ENCODE measurements at regions not wholly inside any gene's neighbourhood (a gene's known extent, or its start where the extent isn't known, plus 50 kb on each side); places are given as distances from the start of the nearest gene placed in this dataset.
A peak's percentile ranks its signal among the peaks of the same experiment; 100 is the strongest.

- peak in 1 of 3 experiments; percentile 9; a peak in 1 of 4 replicates for TF ChIP-seq CTCF (IDR thresholded peaks at IDR 0.05; ENCODE audit: control extremely low read depth in 1 of 3, insufficient read depth in 1 of 3, low read depth in 1 of 3, low read length in 3 of 3)
- TF ChIP-seq TCF12 (IDR thresholded peaks at IDR 0.05; ENCODE audit: low read depth, low read length), result no peak
- peak; percentile 27; the same call in 1 of the 2 replicates for TF ChIP-seq MAFK (IDR thresholded peaks at IDR 0.05; ENCODE audit: low read depth, low read length)
- no peak for TF ChIP-seq FOSL1 (IDR thresholded peaks at IDR 0.05; ENCODE audit: insufficient read depth, low read depth, low read length)
- no peak for TF ChIP-seq SP2 (IDR thresholded peaks at IDR 0.05; ENCODE audit: low read length)
Observed at GRCh38 chr22:26838471-26838825, 181.1 kb downstream of the MIAT start (continued).

Data from H1 (cell line).